CD14-positive monocyte (primary cell): ENCODE measurements at regions not wholly inside any gene's neighbourhood (a gene's known extent, or its start where the extent isn't known, plus 50 kb on each side); places are given as distances from the start of the nearest gene placed in this dataset.

Experiments
- DNase-seq, 3 donors: peaks; one replicate each; pipeline ENCODE4 v3.0.0-alpha.2; 2011 to 2022
- H2AFZ ChIP-seq: 2 replicates; pipeline ENCODE4 v1.6.0; 2012; ENCODE audit warnings: mild to moderate bottlenecking, low read depth, low read length, inconsistent platforms; ENCODE audit not compliant: insufficient read depth, poor library complexity, severe bottlenecking
- H3K27ac ChIP-seq, 2 donors: 1 replicate in 1 of 2; 2 replicates in 1 of 2; pipeline ENCODE4 v1.5.1; 2012 to 2013; ENCODE audit warnings: low read length in 2 of 2, control low read depth in 1 of 2, inconsistent platforms in 1 of 2, low read depth in 1 of 2, mild to moderate bottlenecking in 1 of 2
- H3K27me3 ChIP-seq, 2 donors: one replicate each; pipeline versions ENCODE4 v1.6.0 to v1.6.1; 2011 to 2013; ENCODE audit warnings: low read length in 2 of 2; ENCODE audit not compliant: control insufficient read depth in 2 of 2, insufficient read depth in 2 of 2
- H3K36me3 ChIP-seq, 2 donors: replicated peaks in 1 of 2; 1 replicate in 1 of 2; 2 replicates in 1 of 2; pipeline versions ENCODE4 v1.5.1 to v1.6.1; 2012 to 2013; ENCODE audit warnings: low read length in 2 of 2, control low read depth in 1 of 2, inconsistent platforms in 1 of 2, mild to moderate bottlenecking in 1 of 2; ENCODE audit not compliant: insufficient read depth in 2 of 2, control insufficient read depth in 1 of 2
- H3K4me1 ChIP-seq, 2 donors: 1 replicate in 1 of 2; 2 replicates in 1 of 2; pipeline versions ENCODE4 v1.5.1 to v1.6.1; 2012 to 2013; ENCODE audit warnings: low read length in 2 of 2, control low read depth in 1 of 2, inconsistent platforms in 1 of 2, mild to moderate bottlenecking in 1 of 2, moderate library complexity in 1 of 2; ENCODE audit not compliant: insufficient read depth in 2 of 2, control insufficient read depth in 1 of 2
- H3K4me2 ChIP-seq: replicated peaks from 2 replicates; pipeline ENCODE3; 2012; ENCODE audit warnings: low read length, moderate library complexity, mild to moderate bottlenecking; ENCODE audit not compliant: poor library complexity, severe bottlenecking; ENCODE audit errors: extremely low read depth
- H3K4me3 ChIP-seq, 3 experiments: fragments of 200-600 bp in 1 of 3; sonication (generic) in 1 of 3; replicated peaks in 1 of 3; 1 replicate in 2 of 3; 2 replicates in 1 of 3; pipeline ENCODE4 v1.5.1; 2011 to 2013; ENCODE audit warnings: low read length in 3 of 3, mild to moderate bottlenecking in 3 of 3, control low read depth in 2 of 3, low read depth in 2 of 3, inconsistent platforms in 1 of 3, moderate library complexity in 1 of 3
- H3K79me2 ChIP-seq: 2 replicates; pipeline ENCODE4 v1.6.0; 2012; ENCODE audit warnings: mild to moderate bottlenecking, control low read depth, inconsistent platforms, low read length, moderate library complexity; ENCODE audit not compliant: insufficient read depth
- H3K9ac ChIP-seq: 2 replicates; pipeline ENCODE4 v1.6.0; 2017; ENCODE audit warnings: low read length, mild to moderate bottlenecking; ENCODE audit not compliant: insufficient read depth, poor library complexity, severe bottlenecking
- H3K9me3 ChIP-seq, 2 donors: replicated peaks in 1 of 2; 1 replicate in 1 of 2; 2 replicates in 1 of 2; pipeline versions ENCODE4 v1.5.1 to v1.6.1; 2012 to 2013; ENCODE audit warnings: low read length in 2 of 2, control low read depth in 1 of 2; ENCODE audit not compliant: control insufficient read depth in 1 of 2, insufficient read depth in 1 of 2
- H4K20me1 ChIP-seq: 2 replicates; pipeline ENCODE4 v1.6.0; 2012; ENCODE audit warnings: mild to moderate bottlenecking, low read length, control low read depth, moderate library complexity; ENCODE audit not compliant: insufficient read depth
- H3K27ac Mint-ChIP-seq, 7 donors: one replicate each; pipeline ENCODE4 v1.8.0; 2020; ENCODE audit warnings: mild to moderate bottlenecking in 7 of 7, mixed read lengths in 7 of 7, moderate library complexity in 6 of 7, inconsistent platforms in 2 of 7
- H3K27me3 Mint-ChIP-seq, 3 donors: one replicate each; pipeline ENCODE4 v1.8.0; 2021 to 2022; ENCODE audit warnings: low read depth in 3 of 3, mild to moderate bottlenecking in 3 of 3, mixed read lengths in 3 of 3, moderate library complexity in 3 of 3, inconsistent platforms in 1 of 3
- H3K36me3 Mint-ChIP-seq, 2 donors: one replicate each; pipeline ENCODE4 v1.8.0; 2020; ENCODE audit warnings: mixed read lengths in 2 of 2, inconsistent platforms in 1 of 2, mild to moderate bottlenecking in 1 of 2
- H3K4me1 Mint-ChIP-seq: one replicate; pipeline ENCODE4 v1.8.0; 2020; ENCODE audit warnings: mild to moderate bottlenecking, mixed read lengths
- H3K4me3 Mint-ChIP-seq, 2 donors: one replicate each; pipeline ENCODE4 v1.8.0; 2020; ENCODE audit warnings: mild to moderate bottlenecking in 2 of 2, mixed read lengths in 2 of 2, moderate library complexity in 1 of 2
- H3K9me3 Mint-ChIP-seq, 7 donors: one replicate each; pipeline ENCODE4 v1.8.0; 2020 to 2022; ENCODE audit warnings: mixed read lengths in 7 of 7, mild to moderate bottlenecking in 6 of 7, moderate library complexity in 6 of 7, inconsistent platforms in 2 of 7
- WGBS: methylation state at CpG from one replicate; pipeline ENCODE4 v1.1.5; 2013; ENCODE audit warnings: missing lambda C conversion rate; ENCODE audit not compliant: insufficient coverage; 5-methylcytosine and 5-hydroxymethylcytosine counted together
- intact Hi-C, 2 donors: fragments of 100-400 bp; cut with micrococcal nuclease; formaldehyde crosslinking; loops; one replicate each; pipeline versions ENCODE4 v1.15.0 to v1.15.1; 2023
- TF ChIP-seq, protein P1 (sequence below): fragments of 200-600 bp; IDR thresholded peaks from one replicate; pipeline ENCODE4 v1.8.0; 2022; ENCODE audit warnings: antibody characterized with exemption, mild to moderate bottlenecking

DNA sequence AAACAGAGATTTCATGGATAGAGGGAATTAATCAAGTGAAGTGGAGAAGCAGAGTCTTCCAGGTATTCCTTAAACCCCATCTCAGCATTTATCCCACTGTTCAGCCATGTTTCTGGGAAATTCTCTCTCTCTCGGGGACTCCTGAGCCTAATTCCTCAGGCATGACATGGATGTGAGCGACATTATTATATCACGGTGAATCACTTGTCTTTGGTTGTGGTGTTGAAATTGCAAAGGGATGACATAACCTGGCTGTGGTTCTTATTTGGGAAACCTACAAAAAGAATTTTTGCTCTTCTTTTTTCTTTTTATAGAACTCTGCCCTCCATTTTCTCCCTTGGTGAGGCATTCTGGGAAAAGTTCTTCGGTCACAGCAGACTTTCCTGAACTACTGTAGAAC, 457.9 kb upstream of the PTGER4 start:
- Histone ChIP-seq H3K4me3 (no peak overlapping the region), H3K9me3 (no peaks in the 10 kb centered on the region), H3K27me3 (peaks cover 7 to 12% of the 10 kb centered on the region in 2 donors), H3K4me1 (no peaks in the 10 kb centered on the region), H3K36me3 (no peaks in the 10 kb centered on the region), H3K79me2 (no peaks in the 10 kb centered on the region), H4K20me1 (no peaks in the 10 kb centered on the region), H3K27ac (no peak overlapping the region), H3K4me2 (no peak overlapping the region), H3K9ac (no peak overlapping the region), H2AFZ (no peak overlapping the region)
- H3K27ac Mint-ChIP-seq, result no peak overlapping the region
- TF ChIP-seq, protein P1, sequence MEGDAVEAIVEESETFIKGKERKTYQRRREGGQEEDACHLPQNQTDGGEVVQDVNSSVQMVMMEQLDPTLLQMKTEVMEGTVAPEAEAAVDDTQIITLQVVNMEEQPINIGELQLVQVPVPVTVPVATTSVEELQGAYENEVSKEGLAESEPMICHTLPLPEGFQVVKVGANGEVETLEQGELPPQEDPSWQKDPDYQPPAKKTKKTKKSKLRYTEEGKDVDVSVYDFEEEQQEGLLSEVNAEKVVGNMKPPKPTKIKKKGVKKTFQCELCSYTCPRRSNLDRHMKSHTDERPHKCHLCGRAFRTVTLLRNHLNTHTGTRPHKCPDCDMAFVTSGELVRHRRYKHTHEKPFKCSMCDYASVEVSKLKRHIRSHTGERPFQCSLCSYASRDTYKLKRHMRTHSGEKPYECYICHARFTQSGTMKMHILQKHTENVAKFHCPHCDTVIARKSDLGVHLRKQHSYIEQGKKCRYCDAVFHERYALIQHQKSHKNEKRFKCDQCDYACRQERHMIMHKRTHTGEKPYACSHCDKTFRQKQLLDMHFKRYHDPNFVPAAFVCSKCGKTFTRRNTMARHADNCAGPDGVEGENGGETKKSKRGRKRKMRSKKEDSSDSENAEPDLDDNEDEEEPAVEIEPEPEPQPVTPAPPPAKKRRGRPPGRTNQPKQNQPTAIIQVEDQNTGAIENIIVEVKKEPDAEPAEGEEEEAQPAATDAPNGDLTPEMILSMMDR, result no peak
- DNase-seq, result no peak
- WGBS, result no CpG with 5 or more reads among the region's 4 CpGs
- peaks cover 0 to 5% (median 3%) of the 10 kb centered on the region in 7 donors for H3K9me3 Mint-ChIP-seq
- H3K36me3 Mint-ChIP-seq, result no peaks in the 10 kb centered on the region
- H3K4me3 Mint-ChIP-seq, result no peak overlapping the region
- peaks cover 4% of the 10 kb centered on the region for H3K4me1 Mint-ChIP-seq
- intact Hi-C loops, result no loop called here
- H3K27me3 Mint-ChIP-seq, result peaks cover 3 to 12% (median 4%) of the 10 kb centered on the region in 3 donors

DNA sequence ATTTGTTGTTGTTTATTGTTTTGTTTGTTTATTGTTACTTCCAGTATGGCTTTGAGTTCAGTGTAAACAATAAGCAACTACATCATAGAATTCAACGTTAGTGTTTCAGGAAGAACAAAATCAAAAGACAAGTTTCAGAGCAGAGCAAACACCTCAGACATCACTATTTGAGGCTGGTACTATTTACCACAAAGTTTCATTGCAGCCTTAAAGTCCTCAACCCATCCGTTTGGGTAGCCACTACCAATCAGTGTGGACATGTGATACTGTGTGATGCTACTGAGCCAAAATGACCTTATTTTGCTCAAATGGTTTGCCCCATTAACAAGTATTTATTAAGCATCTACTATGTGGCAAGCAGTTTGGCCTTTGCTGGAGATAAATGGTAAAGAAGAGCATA, 458.5 kb upstream of the PTGER4 start:
- DNase-seq, result no peak
- H3K27ac Mint-ChIP-seq, result no peak overlapping the region
- peaks cover 4% of the 10 kb centered on the region for H3K4me1 Mint-ChIP-seq
- TF ChIP-seq, protein P1, result no peak
- no CpG with 5 or more reads among the region's 2 CpGs for WGBS
- H3K4me1 ChIP-seq, result no peaks in the 10 kb centered on the region
- intact Hi-C loops, result no loop called here
- no peaks in the 10 kb centered on the region for H3K36me3 ChIP-seq
- no peak overlapping the region for H3K4me3 ChIP-seq
- no peak overlapping the region for H2AFZ ChIP-seq
- no peaks in the 10 kb centered on the region for H3K36me3 Mint-ChIP-seq
- H3K27me3 ChIP-seq, result peaks cover 7 to 12% of the 10 kb centered on the region in 2 donors
- no peaks in the 10 kb centered on the region for H3K9me3 ChIP-seq
- H3K4me2 ChIP-seq, result no peak overlapping the region
- peaks cover 0 to 5% (median 3%) of the 10 kb centered on the region in 7 donors for H3K9me3 Mint-ChIP-seq
- H3K27me3 Mint-ChIP-seq, result peaks cover 3 to 12% (median 4%) of the 10 kb centered on the region in 3 donors
- H3K9ac ChIP-seq, result no peak overlapping the region
- H4K20me1 ChIP-seq, result no peaks in the 10 kb centered on the region
- H3K4me3 Mint-ChIP-seq, result no peak overlapping the region
- no peak overlapping the region for H3K27ac ChIP-seq
- H3K79me2 ChIP-seq, result no peaks in the 10 kb centered on the region
